Fibroblast of gingiva (primary cell): ENCODE measurements at regions not wholly inside any gene's neighbourhood (a gene's known extent, or its start where the extent isn't known, plus 50 kb on each side); places are given as distances from the start of the nearest gene placed in this dataset.

Experiments
- DNase-seq: peaks from one replicate; pipeline ENCODE4 v3.0.0-alpha.2; 2011; ENCODE audit warnings: low read depth

GRCh38 chr3:117303443-117303842 lies 593.9 kb downstream of the TUSC7 start:
- no peak for DNase-seq

GRCh38 chr3:117304681-117305080 lies 595.1 kb downstream of the TUSC7 start:
- DNase-seq, result no peak

GRCh38 chr3:117305681-117306080 lies 596.1 kb downstream of the TUSC7 start:
- DNase-seq, result no peak

- no peak for DNase-seq
Measured at GRCh38 chr3:117306299-117306698, 596.7 kb downstream of the TUSC7 start.

GRCh38 chr3:117308353-117308752 lies 598.8 kb downstream of the TUSC7 start:
- DNase-seq, result no peak

- DNase-seq, result no peak
Measured at GRCh38 chr3:117308756-117309155, 599.2 kb downstream of the TUSC7 start.

GRCh38 chr3:117310536-117310935 lies 601.0 kb downstream of the TUSC7 start:
- DNase-seq, result no peak

GRCh38 chr3:117314441-117315150 lies 605.0 kb downstream of the TUSC7 start:
- no peak for DNase-seq

- peak; percentile 2 for DNase-seq
Measured at GRCh38 chr3:117322866-117323265, 613.3 kb downstream of the TUSC7 start.

GRCh38 chr3:117346901-117347300 lies 637.3 kb downstream of the TUSC7 start:
- DNase-seq, result no peak

GRCh38 chr3:117348884-117349283 lies 639.3 kb downstream of the TUSC7 start:
- no peak for DNase-seq

- DNase-seq, result no peak
Measured at GRCh38 chr3:117349566-117349965, 640.0 kb downstream of the TUSC7 start.

- no peak for DNase-seq
Measured at GRCh38 chr3:117350371-117350770, 640.8 kb downstream of the TUSC7 start.

- peak; percentile 1 for DNase-seq
Measured at GRCh38 chr3:117355566-117355965, 646.0 kb downstream of the TUSC7 start.

GRCh38 chr3:117356091-117356705 lies 646.6 kb downstream of the TUSC7 start:
- DNase-seq, result no peak

- DNase-seq, result no peak
Measured at GRCh38 chr3:117358717-117359314, 649.2 kb downstream of the TUSC7 start.

- DNase-seq, result no peak
Measured at GRCh38 chr3:117366574-117366973, 657.0 kb downstream of the TUSC7 start.

GRCh38 chr3:117367861-117368260 lies 658.3 kb downstream of the TUSC7 start:
- DNase-seq, result no peak

- no peak for DNase-seq
Measured at GRCh38 chr3:117380631-117381030, 671.1 kb downstream of the TUSC7 start.

GRCh38 chr3:117393119-117393518 lies 683.5 kb downstream of the TUSC7 start:
- DNase-seq, result no peak

GRCh38 chr3:117398141-117398899 lies 688.7 kb downstream of the TUSC7 start:
- no peak for DNase-seq

- peak; percentile 68 for DNase-seq
Measured at GRCh38 chr3:117399311-117400078, 689.9 kb downstream of the TUSC7 start.
